DMS114 treated with DMSO at 0.1 percent for 48 hours (cell line): ENCODE measurements at regions not wholly inside any gene's neighbourhood (a gene's known extent, or its start where the extent isn't known, plus 50 kb on each side); places are given as distances from the start of the nearest gene placed in this dataset.
"Not testable (repeated sequence)": the region's sequence is repeated elsewhere in the genome, so short reads cannot be mapped to it uniquely, and the experiment has no call there.

Source experiments
- DNase-seq: peaks from one replicate; lab custom pipeline; 2025; ENCODE audit not compliant: unreplicated experiment; lab: John Stamatoyannopoulos, UW

- DNase-seq: not testable (repeated sequence)
These were observed 321.7 kb upstream of the PLGLB1 start for GRCh38 chr2:87343347-87343746.

- DNase-seq: not testable (repeated sequence)
These were observed 323.6 kb upstream of the PLGLB1 start for GRCh38 chr2:87345283-87345682.

- not testable (repeated sequence) for DNase-seq
These were observed 326.9 kb upstream of the PLGLB1 start for GRCh38 chr2:87348556-87348955.

GRCh38 chr2:87349006-87349405 lies 327.4 kb upstream of the PLGLB1 start:
- not testable (repeated sequence) for DNase-seq

GRCh38 chr2:87352178-87352934 lies 330.7 kb upstream of the PLGLB1 start:
- DNase-seq: not testable (repeated sequence)

GRCh38 chr2:87353408-87353807 lies 331.8 kb upstream of the PLGLB1 start:
- not testable (repeated sequence) for DNase-seq

- DNase-seq: not testable (repeated sequence)
These were observed 332.5 kb upstream of the PLGLB1 start for GRCh38 chr2:87354102-87354501.

- not testable (repeated sequence) for DNase-seq
These were observed 338.6 kb upstream of the PLGLB1 start for GRCh38 chr2:87360250-87360649.

GRCh38 chr2:87360927-87361326 lies 339.3 kb upstream of the PLGLB1 start:
- DNase-seq: not testable (repeated sequence)

- DNase-seq: not testable (repeated sequence)
These were observed 340.2 kb upstream of the PLGLB1 start for GRCh38 chr2:87361805-87362204.

GRCh38 chr2:87364379-87364778 lies 342.7 kb upstream of the PLGLB1 start:
- not testable (repeated sequence) for DNase-seq

GRCh38 chr2:87365038-87365437 lies 343.4 kb upstream of the PLGLB1 start:
- not testable (repeated sequence) for DNase-seq

- not testable (repeated sequence) for DNase-seq
These were observed 361.8 kb upstream of the PLGLB2 start for GRCh38 chr2:87386063-87386560.

GRCh38 chr2:87395784-87396183 lies 352.1 kb upstream of the PLGLB2 start:
- not testable (repeated sequence) for DNase-seq

- not testable (repeated sequence) for DNase-seq
These were observed 351.2 kb upstream of the PLGLB2 start for GRCh38 chr2:87396551-87397265.

GRCh38 chr2:87397276-87398065 lies 350.4 kb upstream of the PLGLB2 start:
- not testable (repeated sequence) for DNase-seq

- not testable (repeated sequence) for DNase-seq
These were observed 349.2 kb upstream of the PLGLB2 start for GRCh38 chr2:87398567-87399305.

GRCh38 chr2:87401726-87402345 lies 346.1 kb upstream of the PLGLB2 start:
- no peak for DNase-seq

GRCh38 chr2:87403893-87404175 lies 344.1 kb upstream of the PLGLB2 start:
- DNase-seq: no peak
